ENCODE measurements at regions not wholly inside any gene's neighbourhood (a gene's known extent, or its start where the extent isn't known, plus 50 kb on each side); places are given as distances from the start of the nearest gene placed in this dataset.

GRCh38 chr16:86314402-86315025 is 195.8 kb upstream of the FOXF1 start:
- TF ChIP-seq, protein P1, sequence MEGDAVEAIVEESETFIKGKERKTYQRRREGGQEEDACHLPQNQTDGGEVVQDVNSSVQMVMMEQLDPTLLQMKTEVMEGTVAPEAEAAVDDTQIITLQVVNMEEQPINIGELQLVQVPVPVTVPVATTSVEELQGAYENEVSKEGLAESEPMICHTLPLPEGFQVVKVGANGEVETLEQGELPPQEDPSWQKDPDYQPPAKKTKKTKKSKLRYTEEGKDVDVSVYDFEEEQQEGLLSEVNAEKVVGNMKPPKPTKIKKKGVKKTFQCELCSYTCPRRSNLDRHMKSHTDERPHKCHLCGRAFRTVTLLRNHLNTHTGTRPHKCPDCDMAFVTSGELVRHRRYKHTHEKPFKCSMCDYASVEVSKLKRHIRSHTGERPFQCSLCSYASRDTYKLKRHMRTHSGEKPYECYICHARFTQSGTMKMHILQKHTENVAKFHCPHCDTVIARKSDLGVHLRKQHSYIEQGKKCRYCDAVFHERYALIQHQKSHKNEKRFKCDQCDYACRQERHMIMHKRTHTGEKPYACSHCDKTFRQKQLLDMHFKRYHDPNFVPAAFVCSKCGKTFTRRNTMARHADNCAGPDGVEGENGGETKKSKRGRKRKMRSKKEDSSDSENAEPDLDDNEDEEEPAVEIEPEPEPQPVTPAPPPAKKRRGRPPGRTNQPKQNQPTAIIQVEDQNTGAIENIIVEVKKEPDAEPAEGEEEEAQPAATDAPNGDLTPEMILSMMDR (IDR thresholded peaks at IDR 0.05; ENCODE audit: extremely low read depth, insufficient read depth, missing control alignments): no peak
- in situ Hi-C loops (cut with MboI; ENCODE audit: low pct_unique_long_range_greater_than_20kb, low sequenced_read_pairs, unreplicated experiment): no loop called here
- DNase-seq (ENCODE audit: low spot score): no peak

DNA sequence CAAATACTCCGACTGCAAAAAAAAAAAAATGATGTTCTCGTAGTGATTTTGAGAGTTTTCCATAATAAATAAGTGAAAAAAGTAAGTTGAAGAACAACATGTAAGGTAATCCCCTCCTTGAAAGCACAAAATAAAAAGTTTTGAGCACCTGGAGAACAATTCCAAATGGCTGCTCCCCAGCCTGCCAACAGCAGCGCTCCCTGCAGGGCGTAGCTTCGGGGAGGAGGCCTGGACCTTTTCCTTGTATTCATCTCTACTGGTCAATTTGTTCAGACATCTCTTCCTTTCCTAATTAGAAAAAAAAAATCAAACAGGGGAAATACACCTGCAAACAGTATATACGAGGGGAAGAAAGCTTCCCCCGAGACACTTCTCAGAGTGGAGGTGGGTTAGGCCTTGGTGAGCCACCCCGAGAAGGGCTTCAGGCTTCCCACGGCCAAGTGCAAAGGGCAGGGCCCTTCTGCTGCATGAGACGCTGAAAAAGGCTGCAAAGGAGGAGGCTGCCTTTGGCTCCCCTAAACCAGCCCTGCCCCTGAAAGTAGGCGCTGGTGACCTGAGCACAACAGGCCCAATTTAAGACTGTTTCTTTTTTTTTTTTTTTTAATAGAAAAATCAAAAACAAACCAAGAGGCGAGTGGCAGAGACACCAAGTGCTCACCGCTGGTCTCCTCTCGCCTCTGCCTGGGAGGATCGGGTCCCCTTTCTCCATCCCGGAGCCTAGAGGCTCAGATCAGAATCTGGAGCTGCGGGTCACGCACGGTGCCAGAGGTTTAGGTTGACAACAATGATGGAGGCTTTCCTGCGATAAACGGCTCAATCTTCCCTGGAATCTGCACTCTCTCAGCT is 193.1 kb upstream of the FOXF1 start:
- TF ChIP-seq, protein P1 (IDR thresholded peaks at IDR 0.05; ENCODE audit: extremely low read depth, insufficient read depth, missing control alignments): no peak
- in situ Hi-C loops (cut with MboI; ENCODE audit: low pct_unique_long_range_greater_than_20kb, low sequenced_read_pairs, unreplicated experiment): no loop called here
- DNase-seq (ENCODE audit: low spot score): no peak

DNA sequence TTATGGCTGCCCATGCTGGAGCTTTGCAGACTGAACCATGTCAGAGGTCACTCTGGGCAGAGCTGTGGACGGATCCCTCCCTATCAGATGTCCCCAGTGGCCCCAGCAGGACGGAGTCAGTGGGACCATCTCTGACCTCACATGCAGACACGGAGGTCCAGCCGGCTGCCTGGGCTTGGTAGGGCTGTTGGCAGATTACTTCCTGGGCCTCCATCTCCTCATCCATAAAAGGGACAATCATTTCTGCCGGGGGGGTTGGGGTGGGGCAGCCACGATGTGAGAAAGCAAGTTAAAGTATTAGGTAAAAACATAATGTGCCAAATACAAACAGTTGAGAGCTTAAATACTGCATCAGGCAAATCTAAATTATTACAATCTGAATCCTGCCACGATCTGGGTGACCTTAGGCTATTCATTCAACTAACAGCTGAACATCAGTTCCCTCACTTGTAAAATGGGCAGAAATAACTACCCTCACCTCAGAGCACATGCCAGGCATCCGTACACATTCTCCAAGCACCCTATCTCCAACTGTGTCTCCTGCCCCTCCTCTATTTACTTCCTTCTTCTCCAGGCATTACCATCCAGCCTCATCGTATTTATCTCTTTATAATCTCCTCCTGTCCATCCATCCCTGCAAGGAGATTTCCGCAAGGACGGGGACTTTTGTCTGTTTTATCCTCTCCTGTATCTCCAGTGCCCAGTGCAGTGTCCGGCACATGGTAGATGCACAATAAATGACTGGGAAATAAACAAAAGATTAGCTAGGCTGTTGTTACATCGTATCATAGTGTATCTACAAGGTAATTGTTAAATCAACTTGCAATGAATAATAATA is 192.3 kb upstream of the FOXF1 start:
- TF ChIP-seq, protein P1 (IDR thresholded peaks at IDR 0.05; ENCODE audit: extremely low read depth, insufficient read depth, missing control alignments): no peak
- in situ Hi-C loops (cut with MboI; ENCODE audit: low pct_unique_long_range_greater_than_20kb, low sequenced_read_pairs, unreplicated experiment): no loop called here
- DNase-seq (ENCODE audit: low spot score): no peak

- in situ Hi-C loops (cut with MboI; ENCODE audit: low pct_unique_long_range_greater_than_20kb, low sequenced_read_pairs, unreplicated experiment): no loop called here
- TF ChIP-seq, protein P1 (IDR thresholded peaks at IDR 0.05; ENCODE audit: extremely low read depth, insufficient read depth, missing control alignments): no peak
- DNase-seq (ENCODE audit: low spot score): no peak
Observed at GRCh38 chr16:86319585-86320236, 190.6 kb upstream of the FOXF1 start.

GRCh38 chr16:86320237-86320595 is 190.1 kb upstream of the FOXF1 start:
- DNase-seq (ENCODE audit: low spot score): no peak
- in situ Hi-C loops (cut with MboI; ENCODE audit: low pct_unique_long_range_greater_than_20kb, low sequenced_read_pairs, unreplicated experiment): no loop called here
- TF ChIP-seq, protein P1 (IDR thresholded peaks at IDR 0.05; ENCODE audit: extremely low read depth, insufficient read depth, missing control alignments): no peak

GRCh38 chr16:86321491-86321890 is 188.8 kb upstream of the FOXF1 start:
- in situ Hi-C loops (cut with MboI; ENCODE audit: low pct_unique_long_range_greater_than_20kb, low sequenced_read_pairs, unreplicated experiment): no loop called here
- TF ChIP-seq, protein P1 (IDR thresholded peaks at IDR 0.05; ENCODE audit: extremely low read depth, insufficient read depth, missing control alignments): no peak
- no peak for DNase-seq (ENCODE audit: low spot score)

Data from GM13977 (cell line).